CD4-positive, alpha-beta memory T cell (primary cell): ENCODE measurements at regions not wholly inside any gene's neighbourhood (a gene's known extent, or its start where the extent isn't known, plus 50 kb on each side); places are given as distances from the start of the nearest gene placed in this dataset.

Experiments
- CTCF ChIA-PET: fragments of 350-600 bp; sonication (Branson Sonifier 250); formaldehyde crosslinking; loops from one replicate; lab custom pipeline; 2021; ENCODE audit warnings: inconsistent platforms; ENCODE audit not compliant: partially characterized antibody; lab: Charles Lee
- POLR2A ChIA-PET: fragments of 350-600 bp; sonication (Branson Sonifier 250); formaldehyde crosslinking; loops from one replicate; lab custom pipeline; 2021; ENCODE audit not compliant: partially characterized antibody; lab: Charles Lee
- DNase-seq, 5 donors: peaks; one replicate each; pipeline versions ENCODE4 v3.0.0 to v3.0.0-alpha.2; 2020 to 2022; ENCODE audit warnings: mixed read lengths in 1 of 5
- H3K27ac ChIP-seq: one replicate; pipeline ENCODE4 v1.7.0; 2013; ENCODE audit warnings: low read depth, low read length
- H3K27me3 ChIP-seq: 2 replicates; pipeline ENCODE4 v1.7.0; 2013; ENCODE audit warnings: mild to moderate bottlenecking, low read length, moderate library complexity; ENCODE audit not compliant: insufficient read depth
- H3K36me3 ChIP-seq: 2 replicates; pipeline ENCODE4 v1.7.0; 2013; ENCODE audit warnings: mild to moderate bottlenecking, low read length, moderate library complexity; ENCODE audit not compliant: insufficient read depth
- H3K4me1 ChIP-seq: 2 replicates; pipeline ENCODE4 v1.7.0; 2013; ENCODE audit warnings: mild to moderate bottlenecking, low read length, moderate library complexity; ENCODE audit not compliant: insufficient read depth
- H3K4me3 ChIP-seq, 2 donors: one replicate each; pipeline ENCODE4 v1.7.0; 2013; ENCODE audit warnings: low read length in 2 of 2, mild to moderate bottlenecking in 1 of 2
- H3K9me3 ChIP-seq, 2 donors: one replicate each; pipeline ENCODE4 v1.7.0; 2013; ENCODE audit warnings: low read length in 2 of 2, control low read depth in 1 of 2; ENCODE audit not compliant: control insufficient read depth in 1 of 2
- H3K27ac Mint-ChIP-seq, 7 donors: one replicate each; pipeline ENCODE4 v1.8.0; 2020 to 2021; ENCODE audit warnings: mixed read lengths in 7 of 7, mild to moderate bottlenecking in 6 of 7, inconsistent platforms in 3 of 7, moderate library complexity in 3 of 7
- H3K27me3 Mint-ChIP-seq, 2 donors: one replicate each; pipeline ENCODE4 v1.8.0; 2020 to 2021; ENCODE audit warnings: mixed read lengths in 2 of 2
- H3K36me3 Mint-ChIP-seq, 2 donors: one replicate each; pipeline ENCODE4 v1.8.0; 2020 to 2021; ENCODE audit warnings: mixed read lengths in 2 of 2, inconsistent platforms in 1 of 2, mild to moderate bottlenecking in 1 of 2
- H3K4me1 Mint-ChIP-seq, 4 donors: one replicate each; pipeline ENCODE4 v1.8.0; 2020 to 2021; ENCODE audit warnings: mixed read lengths in 4 of 4, mild to moderate bottlenecking in 1 of 4
- H3K4me3 Mint-ChIP-seq, 8 donors: one replicate each; pipeline ENCODE4 v1.8.0; 2020 to 2021; ENCODE audit warnings: mixed read lengths in 8 of 8, mild to moderate bottlenecking in 7 of 8, moderate library complexity in 6 of 8, inconsistent platforms in 3 of 8
- H3K9me3 Mint-ChIP-seq, 8 donors: one replicate each; pipeline ENCODE4 v1.8.0; 2020 to 2021; ENCODE audit warnings: mixed read lengths in 8 of 8, mild to moderate bottlenecking in 5 of 8, inconsistent platforms in 3 of 8, moderate library complexity in 1 of 8
- intact Hi-C: fragments of 100-400 bp; cut with micrococcal nuclease; formaldehyde crosslinking; loops from one replicate; pipeline ENCODE4 v1.15.1; 2023

GRCh38 chr16:85544668-85545067 lies 68.5 kb upstream of the GSE1 start:
- intact Hi-C loops = no loop called here
- no peak overlapping the region for H3K27ac ChIP-seq
- Mint-ChIP-seq H3K9me3 (peaks cover 0 to 10% (median 5%) of the 10 kb centered on the region in 8 donors), H3K36me3 (no peaks in the 10 kb centered on the region), H3K4me1 (peaks cover 0 to 5% (median 0%) of the 10 kb centered on the region in 4 donors), H3K27ac (no peak overlapping the region), H3K4me3 (no peak overlapping the region), H3K27me3 (no peaks in the 10 kb centered on the region)
- peaks cover 0 to 2% of the 10 kb centered on the region in 2 donors for H3K9me3 ChIP-seq
- no peaks in the 10 kb centered on the region for H3K4me1 ChIP-seq
- CTCF ChIA-PET = interaction anchor here (1.0 to 1.1 kb wide), 3 partner anchors 9 to 66 kb away, joined by 3 to 5 read pairs (median 3); no protein-coding TSS in a partner anchor
- H3K36me3 ChIP-seq = no peaks in the 10 kb centered on the region
- no peaks in the 10 kb centered on the region for H3K27me3 ChIP-seq
- POLR2A ChIA-PET = interaction anchor here (1.5 to 2.7 kb wide), 3 partner anchors 8 to 13 kb away, joined by 4 to 17 read pairs (median 5); no protein-coding TSS in a partner anchor
- no peak for DNase-seq
- no peak overlapping the region for H3K4me3 ChIP-seq

GRCh38 chr16:85545227-85545818 lies 67.8 kb upstream of the GSE1 start:
- H3K27ac Mint-ChIP-seq = peak overlapping the region in 1 of 7 donors; percentile 60
- ChIA-PET POLR2A (interaction anchor here (1.5 to 2.7 kb wide), 3 partner anchors 8 to 12 kb away, joined by 4 to 17 read pairs (median 5); no protein-coding TSS in a partner anchor), CTCF (interaction anchor here (1.0 to 1.1 kb wide), 3 partner anchors 8 to 66 kb away, joined by 3 to 5 read pairs (median 3); no protein-coding TSS in a partner anchor)
- H3K27ac ChIP-seq = no peak overlapping the region
- no peaks in the 10 kb centered on the region for H3K4me1 ChIP-seq
- no peak overlapping the region for H3K4me3 Mint-ChIP-seq
- H3K36me3 ChIP-seq = no peaks in the 10 kb centered on the region
- no peaks in the 10 kb centered on the region for H3K27me3 ChIP-seq
- DNase-seq = no peak
- H3K36me3 Mint-ChIP-seq = no peaks in the 10 kb centered on the region
- H3K4me3 ChIP-seq = no peak overlapping the region
- peaks cover 0 to 5% (median 0%) of the 10 kb centered on the region in 4 donors for H3K4me1 Mint-ChIP-seq
- intact Hi-C loops = no loop called here
- no peaks in the 10 kb centered on the region for H3K9me3 ChIP-seq
- no peaks in the 10 kb centered on the region for H3K27me3 Mint-ChIP-seq
- H3K9me3 Mint-ChIP-seq = peaks cover 0 to 4% (median 0%) of the 10 kb centered on the region in 8 donors

DNA sequence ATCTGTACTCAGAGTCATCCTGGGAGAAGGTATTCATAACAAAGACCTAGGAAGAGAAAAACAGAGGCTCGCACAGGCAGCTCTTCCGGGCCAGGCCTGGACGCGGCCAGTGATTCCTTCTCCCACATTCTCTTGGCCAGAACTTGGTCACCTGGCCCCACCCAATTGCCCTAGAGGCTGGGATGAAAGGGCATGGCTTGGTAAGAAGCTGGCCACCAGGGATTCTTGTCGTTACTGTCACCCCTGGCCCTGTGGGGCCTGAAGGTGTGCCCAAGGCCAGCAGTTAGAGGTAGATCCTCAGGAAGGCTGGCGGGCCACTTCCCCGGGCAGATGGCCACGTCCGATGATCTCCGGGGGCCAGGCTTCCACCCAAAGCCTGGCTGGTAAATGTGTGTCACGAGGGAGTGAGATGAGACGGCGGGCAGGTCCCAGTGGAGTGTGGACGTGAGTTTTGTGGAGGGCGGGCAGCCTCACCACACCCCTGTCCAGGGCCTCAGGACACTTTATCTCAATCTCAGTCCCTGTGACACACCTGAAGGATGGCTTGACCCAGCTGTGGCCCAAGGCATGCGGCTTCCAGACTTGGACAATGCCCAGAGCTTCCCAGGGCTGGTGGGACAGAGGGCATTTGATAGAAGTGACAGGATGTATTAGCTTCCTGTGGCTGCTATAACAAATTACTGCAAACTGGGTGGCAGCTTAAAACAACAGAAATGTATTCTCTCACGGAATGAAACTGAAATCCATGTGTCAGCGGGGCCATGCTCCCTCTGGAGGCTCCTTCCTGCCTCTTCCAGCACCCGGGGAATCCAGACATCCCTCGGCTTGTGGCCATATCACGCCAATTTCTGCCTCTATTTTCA lies 66.3 kb upstream of the GSE1 start:
- intact Hi-C loops = no loop called here
- Histone ChIP-seq H3K27me3 (no peaks in the 10 kb centered on the region), H3K9me3 (no peaks in the 10 kb centered on the region), H3K36me3 (no peaks in the 10 kb centered on the region), H3K27ac (no peak overlapping the region), H3K4me1 (no peaks in the 10 kb centered on the region), H3K4me3 (no peak overlapping the region)
- Mint-ChIP-seq H3K27ac (peak overlapping the region in 1 of 7 donors; percentile 75), H3K27me3 (no peaks in the 10 kb centered on the region), H3K4me3 (no peak overlapping the region), H3K9me3 (peaks cover 0 to 2% (median 0%) of the 10 kb centered on the region in 8 donors), H3K4me1 (peaks cover 0 to 11% (median 3%) of the 10 kb centered on the region in 4 donors), H3K36me3 (no peaks in the 10 kb centered on the region)
- ChIA-PET CTCF (interaction anchor here (1.2 kb wide), 1 partner anchor 69 kb away, joined by 3 read pairs; no protein-coding TSS in a partner anchor), POLR2A (no interaction called here)
- no peak for DNase-seq

DNA sequence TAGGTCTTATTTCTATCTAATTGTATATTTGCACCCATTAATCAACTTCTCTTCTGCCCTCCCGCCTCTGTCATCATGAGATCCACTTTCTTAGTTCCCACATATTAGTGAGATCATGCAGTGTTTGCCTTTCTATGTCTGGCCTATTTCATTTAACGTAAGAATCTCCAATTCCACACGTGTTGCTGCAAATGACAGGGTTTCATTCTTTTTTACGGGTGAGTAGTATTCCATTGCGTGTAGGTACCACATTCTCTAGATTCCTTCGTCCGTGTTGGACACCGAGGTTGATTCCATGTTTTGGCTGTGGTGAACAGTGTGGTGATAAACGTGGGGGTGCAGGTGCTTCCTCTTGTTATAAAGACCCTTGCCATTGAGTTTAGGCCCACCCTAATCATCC lies 64.7 kb upstream of the GSE1 start:
- Mint-ChIP-seq H3K36me3 (no peaks in the 10 kb centered on the region), H3K4me1 (peaks cover 4 to 18% (median 8%) of the 10 kb centered on the region in 4 donors), H3K4me3 (no peak overlapping the region), H3K9me3 (peaks cover 0 to 2% (median 0%) of the 10 kb centered on the region in 8 donors), H3K27ac (no peak overlapping the region), H3K27me3 (peaks cover 0 to 1% of the 10 kb centered on the region in 2 donors)
- Histone ChIP-seq H3K36me3 (no peaks in the 10 kb centered on the region), H3K4me3 (no peak overlapping the region), H3K4me1 (no peaks in the 10 kb centered on the region), H3K27me3 (no peaks in the 10 kb centered on the region), H3K27ac (no peak overlapping the region), H3K9me3 (no peaks in the 10 kb centered on the region)
- POLR2A ChIA-PET = interaction anchor here (0.7 kb wide), 1 partner anchor 38 kb away, joined by 4 read pairs; no protein-coding TSS in a partner anchor
- DNase-seq = no peak
- CTCF ChIA-PET = interaction anchor here (1.2 kb wide), 1 partner anchor 61 kb away, joined by 3 read pairs; no protein-coding TSS in a partner anchor
- intact Hi-C loops = no loop called here

GRCh38 chr16:85549766-85550421 lies 63.2 kb upstream of the GSE1 start:
- peak overlapping the region in 1 of 8 donors; percentile 43 for H3K4me3 Mint-ChIP-seq
- peaks cover 0 to 6% of the 10 kb centered on the region in 2 donors for H3K36me3 Mint-ChIP-seq
- no peaks in the 10 kb centered on the region for H3K9me3 ChIP-seq
- H3K9me3 Mint-ChIP-seq = peaks cover 0 to 2% (median 0%) of the 10 kb centered on the region in 8 donors
- peaks cover 7 to 25% (median 17%) of the 10 kb centered on the region in 4 donors for H3K4me1 Mint-ChIP-seq
- H3K4me3 ChIP-seq = no peak overlapping the region
- H3K27ac ChIP-seq = no peak overlapping the region
- intact Hi-C loops = loop anchor here (10.0 kb wide), 1 partner anchor 525 kb away; the partner anchor contains the start of gene KIAA0513
- DNase-seq = no peak
- POLR2A ChIA-PET = interaction anchor here (1.3 to 1.5 kb wide), 3 partner anchors 10 to 15 kb away, joined by 3 to 4 read pairs (median 3); no protein-coding TSS in a partner anchor
- H3K27ac Mint-ChIP-seq = peak overlapping the region in 2 of 7 donors; percentile 21 to 85
- peaks cover 0 to 1% of the 10 kb centered on the region in 2 donors for H3K27me3 Mint-ChIP-seq
- H3K36me3 ChIP-seq = no peaks in the 10 kb centered on the region
- no peaks in the 10 kb centered on the region for H3K27me3 ChIP-seq
- CTCF ChIA-PET = interaction anchor here (1.2 kb wide), 2 partner anchors 60 to 130 kb away, joined by 3 read pairs; no protein-coding TSS in a partner anchor
- H3K4me1 ChIP-seq = no peaks in the 10 kb centered on the region

- H3K4me3 Mint-ChIP-seq = no peak overlapping the region
- Histone ChIP-seq H3K9me3 (no peaks in the 10 kb centered on the region), H3K36me3 (no peaks in the 10 kb centered on the region), H3K27ac (no peak overlapping the region), H3K4me3 (no peak overlapping the region), H3K4me1 (no peaks in the 10 kb centered on the region), H3K27me3 (no peaks in the 10 kb centered on the region)
- H3K9me3 Mint-ChIP-seq = peaks cover 0 to 2% (median 0%) of the 10 kb centered on the region in 8 donors
- peak overlapping the region in 1 of 7 donors; percentile 21 for H3K27ac Mint-ChIP-seq
- intact Hi-C loops = loop anchor here (10.0 kb wide), 1 partner anchor 526 kb away; the partner anchor contains the start of gene KIAA0513
- H3K4me1 Mint-ChIP-seq = peaks cover 7 to 21% (median 16%) of the 10 kb centered on the region in 4 donors
- POLR2A ChIA-PET = interaction anchor here (1.3 to 1.5 kb wide), 3 partner anchors 9 to 14 kb away, joined by 3 to 4 read pairs (median 3); no protein-coding TSS in a partner anchor
- no peak for DNase-seq
- CTCF ChIA-PET = interaction anchor here (1.2 to 5.3 kb wide), 3 partner anchors 60 to 131 kb away, joined by 3 to 23 read pairs (median 8); no protein-coding TSS in a partner anchor
- H3K36me3 Mint-ChIP-seq = peaks cover 0 to 8% of the 10 kb centered on the region in 2 donors
- H3K27me3 Mint-ChIP-seq = peaks cover 0 to 1% of the 10 kb centered on the region in 2 donors
Measured at GRCh38 chr16:85550422-85550864, 62.7 kb upstream of the GSE1 start.
